ENCODE measurements at regions not wholly inside any gene's neighbourhood (a gene's known extent, or its start where the extent isn't known, plus 50 kb on each side); places are given as distances from the start of the nearest gene placed in this dataset.

DNA sequence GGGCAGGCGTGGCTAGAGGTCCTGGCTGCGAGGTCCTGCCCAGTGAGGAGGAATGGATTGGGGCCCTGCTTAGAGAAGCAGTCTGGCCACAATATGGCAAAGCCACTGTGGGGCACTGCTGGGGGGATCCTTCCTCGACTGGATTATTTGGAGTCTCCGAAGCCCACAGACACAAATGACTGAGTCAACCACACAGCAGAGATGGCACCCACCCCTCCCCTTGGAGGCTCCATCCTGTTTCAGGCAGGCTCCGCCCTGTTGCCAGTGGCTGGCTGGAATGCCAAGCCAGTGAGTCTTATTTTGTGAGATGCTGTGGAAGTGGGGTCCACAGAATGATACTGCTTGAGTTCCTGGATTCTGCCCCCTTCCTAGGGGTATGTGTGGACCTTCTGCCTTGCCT, 363.9 kb downstream of the PPP1R2C start:
- DNase-seq (ENCODE audit: low read depth): no peak
- TF ChIP-seq, protein P1, sequence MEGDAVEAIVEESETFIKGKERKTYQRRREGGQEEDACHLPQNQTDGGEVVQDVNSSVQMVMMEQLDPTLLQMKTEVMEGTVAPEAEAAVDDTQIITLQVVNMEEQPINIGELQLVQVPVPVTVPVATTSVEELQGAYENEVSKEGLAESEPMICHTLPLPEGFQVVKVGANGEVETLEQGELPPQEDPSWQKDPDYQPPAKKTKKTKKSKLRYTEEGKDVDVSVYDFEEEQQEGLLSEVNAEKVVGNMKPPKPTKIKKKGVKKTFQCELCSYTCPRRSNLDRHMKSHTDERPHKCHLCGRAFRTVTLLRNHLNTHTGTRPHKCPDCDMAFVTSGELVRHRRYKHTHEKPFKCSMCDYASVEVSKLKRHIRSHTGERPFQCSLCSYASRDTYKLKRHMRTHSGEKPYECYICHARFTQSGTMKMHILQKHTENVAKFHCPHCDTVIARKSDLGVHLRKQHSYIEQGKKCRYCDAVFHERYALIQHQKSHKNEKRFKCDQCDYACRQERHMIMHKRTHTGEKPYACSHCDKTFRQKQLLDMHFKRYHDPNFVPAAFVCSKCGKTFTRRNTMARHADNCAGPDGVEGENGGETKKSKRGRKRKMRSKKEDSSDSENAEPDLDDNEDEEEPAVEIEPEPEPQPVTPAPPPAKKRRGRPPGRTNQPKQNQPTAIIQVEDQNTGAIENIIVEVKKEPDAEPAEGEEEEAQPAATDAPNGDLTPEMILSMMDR (conservative IDR thresholded peaks at IDR 0.05; ENCODE audit: low read depth, low read length): no peak

DNA sequence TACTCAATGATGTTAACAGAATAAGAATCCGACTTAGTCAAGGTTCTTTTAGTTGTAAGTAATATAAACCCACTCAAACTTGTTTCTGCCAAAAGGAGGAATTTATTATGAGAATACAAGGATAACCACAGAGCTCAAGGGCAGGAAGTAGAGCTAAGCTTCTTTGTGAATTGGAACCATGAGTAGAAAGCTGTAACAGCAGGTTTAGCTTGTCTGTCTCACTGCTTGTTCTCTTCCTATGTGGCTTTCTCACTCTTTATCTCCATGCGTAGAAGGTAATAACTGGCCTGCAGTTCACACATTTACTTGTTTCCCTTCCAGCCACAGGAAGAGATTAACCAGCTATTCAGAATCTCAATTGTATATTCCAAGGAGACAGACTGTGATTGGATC, 378.3 kb downstream of the PPP1R2C start:
- H3K4me3 ChIP-seq (ENCODE audit: low read depth, low read length): no peak overlapping the region
- no peak for DNase-seq (ENCODE audit: low read depth)
- TF ChIP-seq, protein P1 (conservative IDR thresholded peaks at IDR 0.05; ENCODE audit: low read depth, low read length): no peak

More for the DNA sequence above, 363.9 kb downstream of the PPP1R2C start:
- no peak overlapping the region for H3K4me3 ChIP-seq (ENCODE audit: low read depth, low read length)

DNA sequence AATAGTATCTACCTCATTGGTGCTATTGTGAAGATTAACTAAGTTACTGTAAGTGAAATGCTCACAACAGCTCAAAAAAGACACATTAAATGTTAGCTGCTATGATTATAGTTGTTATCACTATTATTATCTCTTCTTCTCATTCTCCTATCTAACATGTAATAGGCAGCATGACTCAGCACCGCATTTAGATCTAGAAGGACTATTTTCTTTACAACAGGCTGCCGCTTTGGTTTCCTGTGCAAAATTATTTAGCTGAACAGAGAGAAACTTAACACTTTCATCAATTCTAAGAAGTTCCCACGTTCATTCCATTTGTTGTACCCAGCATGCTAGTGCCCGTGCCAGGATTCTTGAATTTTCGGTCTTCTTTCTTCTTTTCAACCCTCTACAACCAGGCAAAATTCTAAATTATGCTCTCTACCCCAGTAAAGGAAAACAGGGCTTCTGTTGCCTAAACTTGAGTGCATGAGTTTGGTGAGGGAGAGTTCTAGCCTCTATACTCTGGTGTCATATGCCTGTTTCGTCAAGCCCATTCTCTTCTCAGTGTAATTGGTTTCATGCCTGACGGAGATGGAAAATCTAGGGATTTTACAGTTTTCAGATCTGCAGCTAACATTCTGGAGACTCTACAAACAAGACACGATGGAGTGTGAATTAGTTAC, 378.9 kb downstream of the PPP1R2C start:
- no peak overlapping the region for H3K4me3 ChIP-seq (ENCODE audit: low read depth, low read length)
- TF ChIP-seq, protein P1 (conservative IDR thresholded peaks at IDR 0.05; ENCODE audit: low read depth, low read length): no peak
- DNase-seq (ENCODE audit: low read depth): no peak

DNA sequence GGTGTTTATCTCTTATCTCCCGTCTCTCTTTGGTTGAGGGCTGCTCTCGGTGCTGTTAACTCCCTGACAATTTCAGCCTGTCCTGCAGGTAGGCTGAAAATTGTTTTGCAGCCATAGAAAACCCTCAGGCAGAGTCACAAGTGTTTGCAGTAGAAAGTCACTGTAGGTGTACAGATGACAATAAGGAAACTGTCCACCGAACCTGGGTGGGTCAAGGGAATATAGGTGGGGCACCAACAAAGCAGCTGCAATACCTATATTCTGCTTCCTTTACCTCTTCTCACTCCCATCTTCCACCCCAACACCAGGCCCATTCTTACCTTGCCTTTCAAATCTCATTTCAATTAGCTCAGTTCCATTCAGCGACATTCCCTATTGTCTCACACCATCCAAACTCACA, 381.8 kb downstream of the PPP1R2C start:
- TF ChIP-seq, protein P1 (conservative IDR thresholded peaks at IDR 0.05; ENCODE audit: low read depth, low read length): no peak
- H3K4me3 ChIP-seq (ENCODE audit: low read depth, low read length): no peak overlapping the region
- DNase-seq (ENCODE audit: low read depth): no peak

DNA sequence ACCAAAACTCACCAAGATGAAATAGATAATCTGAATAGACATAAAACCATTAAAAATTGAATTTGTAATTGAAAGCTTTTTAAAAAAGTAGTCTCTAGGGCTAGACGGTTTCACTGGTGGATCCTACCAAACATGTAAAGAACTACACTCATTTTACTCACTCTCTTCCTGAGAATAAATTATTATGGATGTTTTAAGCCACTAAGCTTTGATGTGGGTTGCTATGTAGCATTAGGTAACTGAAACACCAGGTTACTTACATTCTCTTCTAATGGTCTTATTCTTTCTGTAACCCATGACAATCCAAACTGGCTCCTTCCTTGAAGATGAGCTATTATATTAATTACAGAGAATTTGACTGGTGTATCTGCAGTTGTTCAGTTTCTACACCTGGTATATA, 385.1 kb downstream of the PPP1R2C start:
- DNase-seq (ENCODE audit: low read depth): no peak
- H3K4me3 ChIP-seq (ENCODE audit: low read depth, low read length): no peak overlapping the region
- TF ChIP-seq, protein P1 (conservative IDR thresholded peaks at IDR 0.05; ENCODE audit: low read depth, low read length): no peak

DNA sequence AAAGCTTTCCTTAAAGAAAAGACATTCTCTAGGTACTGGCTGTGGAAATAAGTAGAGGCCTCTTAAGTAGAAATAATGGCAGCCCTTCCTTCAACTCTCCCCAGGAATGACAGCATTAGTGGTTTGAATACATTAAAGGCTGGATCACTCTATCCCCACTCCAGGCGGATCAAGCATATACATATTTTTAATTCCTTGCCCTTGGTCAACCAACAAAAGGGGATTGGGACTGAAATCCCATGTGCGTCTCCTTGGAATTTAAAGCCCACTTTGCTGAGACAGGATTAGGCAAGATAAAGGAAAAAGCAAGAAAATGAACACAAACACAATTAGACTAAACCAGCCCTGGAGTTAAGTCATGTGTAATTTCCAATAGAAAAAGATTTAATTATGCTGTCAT, 391.3 kb downstream of the PPP1R2C start:
- no peak for DNase-seq (ENCODE audit: low read depth)
- TF ChIP-seq, protein P1 (conservative IDR thresholded peaks at IDR 0.05; ENCODE audit: low read depth, low read length): no peak
- no peak overlapping the region for H3K4me3 ChIP-seq (ENCODE audit: low read depth, low read length)

DNA sequence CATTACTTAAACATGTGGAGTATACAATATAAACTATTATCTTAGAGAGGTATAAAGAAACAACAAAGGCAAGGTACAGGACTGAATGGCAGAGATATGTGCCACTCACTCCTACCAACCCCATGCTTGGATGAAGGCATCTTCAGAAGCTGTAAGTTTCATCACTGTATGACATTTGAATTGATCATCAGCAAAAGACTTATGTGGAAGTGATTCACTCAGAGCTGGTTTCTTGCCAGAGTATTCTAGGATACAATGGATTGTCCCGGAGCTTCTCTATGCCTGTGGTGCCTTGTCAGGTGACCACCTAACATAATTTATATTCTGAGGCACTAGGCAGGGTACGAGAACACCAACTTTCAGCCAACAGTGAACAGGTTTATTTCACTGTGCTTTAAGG, 392.2 kb downstream of the PPP1R2C start:
- no peak overlapping the region for H3K4me3 ChIP-seq (ENCODE audit: low read depth, low read length)
- TF ChIP-seq, protein P1 (conservative IDR thresholded peaks at IDR 0.05; ENCODE audit: low read depth, low read length): no peak
- DNase-seq (ENCODE audit: low read depth): peak; percentile 45

Data from epithelial cell of proximal tubule (primary cell).